ENCODE measurements at regions not wholly inside any gene's neighbourhood (a gene's known extent, or its start where the extent isn't known, plus 50 kb on each side); places are given as distances from the start of the nearest gene placed in this dataset.

DNA sequence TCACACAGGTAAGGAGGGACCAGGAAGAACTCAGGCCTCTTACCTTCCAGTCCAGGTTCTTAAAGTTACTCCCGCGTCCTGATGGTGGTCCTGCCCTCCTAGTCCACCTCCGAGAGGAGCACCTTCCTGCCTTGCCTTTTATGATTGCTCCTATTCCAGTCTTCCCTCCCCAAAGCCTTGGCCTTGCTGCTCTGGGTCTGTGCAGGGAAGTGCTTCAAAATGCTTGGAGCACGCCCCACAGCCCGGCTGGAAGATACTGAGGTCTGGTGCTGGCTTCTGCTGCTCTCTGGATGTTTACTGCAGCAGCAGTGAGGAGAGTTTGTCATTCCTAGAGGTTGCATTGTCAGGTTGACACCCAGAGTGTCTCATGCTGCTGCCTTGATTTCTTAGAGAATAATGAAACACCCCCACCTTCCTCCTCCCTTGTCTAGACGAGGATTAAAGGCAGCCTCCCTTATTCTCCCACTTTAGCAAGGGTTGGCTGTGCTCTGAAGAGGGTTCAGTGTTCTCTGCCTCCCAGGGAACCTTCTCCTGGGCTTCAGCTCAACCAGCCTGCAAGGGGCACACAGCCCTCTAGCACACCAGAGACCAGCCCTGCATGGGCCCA is 142.2 kb upstream of the CACNA1E start:
- no peak for DNase-seq

DNA sequence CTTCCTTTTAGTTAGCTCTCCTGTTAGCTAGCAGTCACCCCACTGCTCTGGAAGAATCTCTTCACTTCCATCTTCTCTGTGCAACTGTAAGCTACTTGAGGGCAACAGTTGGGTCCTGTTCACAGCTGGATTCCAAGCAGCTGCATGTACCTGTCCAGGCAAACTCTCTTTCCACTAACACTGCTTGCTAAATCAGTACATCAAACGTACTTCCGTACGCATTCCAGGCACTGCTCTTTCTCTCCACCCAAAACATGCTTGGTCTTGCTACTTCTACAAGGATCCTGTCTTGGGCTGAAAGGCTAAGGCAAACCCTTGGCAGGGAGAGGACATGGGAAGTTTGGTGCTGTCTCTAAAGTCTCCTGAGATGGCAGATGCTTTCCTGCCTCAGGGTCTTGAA is 139.2 kb upstream of the CACNA1E start:
- no peak for DNase-seq

DNA sequence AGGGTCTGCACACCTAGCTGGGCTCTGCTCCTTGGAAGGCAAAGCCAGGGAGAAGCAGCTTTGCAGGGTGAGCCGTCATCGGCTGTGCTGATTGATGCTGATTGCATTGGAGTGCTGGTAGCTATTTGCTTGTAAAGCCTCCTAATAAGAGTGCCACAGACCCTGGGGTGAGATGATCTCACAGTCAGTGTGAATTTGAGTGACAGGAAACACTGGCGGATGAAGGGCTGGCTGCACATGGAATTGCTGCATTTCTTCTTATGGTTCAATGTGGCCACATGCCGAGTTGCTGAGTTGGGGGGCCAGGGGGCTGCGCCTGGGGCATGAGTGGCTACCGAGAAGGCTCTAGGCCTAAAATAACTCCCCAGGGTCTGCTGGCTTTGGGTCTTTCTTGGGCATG is 138.2 kb upstream of the CACNA1E start:
- no peak for DNase-seq

DNA sequence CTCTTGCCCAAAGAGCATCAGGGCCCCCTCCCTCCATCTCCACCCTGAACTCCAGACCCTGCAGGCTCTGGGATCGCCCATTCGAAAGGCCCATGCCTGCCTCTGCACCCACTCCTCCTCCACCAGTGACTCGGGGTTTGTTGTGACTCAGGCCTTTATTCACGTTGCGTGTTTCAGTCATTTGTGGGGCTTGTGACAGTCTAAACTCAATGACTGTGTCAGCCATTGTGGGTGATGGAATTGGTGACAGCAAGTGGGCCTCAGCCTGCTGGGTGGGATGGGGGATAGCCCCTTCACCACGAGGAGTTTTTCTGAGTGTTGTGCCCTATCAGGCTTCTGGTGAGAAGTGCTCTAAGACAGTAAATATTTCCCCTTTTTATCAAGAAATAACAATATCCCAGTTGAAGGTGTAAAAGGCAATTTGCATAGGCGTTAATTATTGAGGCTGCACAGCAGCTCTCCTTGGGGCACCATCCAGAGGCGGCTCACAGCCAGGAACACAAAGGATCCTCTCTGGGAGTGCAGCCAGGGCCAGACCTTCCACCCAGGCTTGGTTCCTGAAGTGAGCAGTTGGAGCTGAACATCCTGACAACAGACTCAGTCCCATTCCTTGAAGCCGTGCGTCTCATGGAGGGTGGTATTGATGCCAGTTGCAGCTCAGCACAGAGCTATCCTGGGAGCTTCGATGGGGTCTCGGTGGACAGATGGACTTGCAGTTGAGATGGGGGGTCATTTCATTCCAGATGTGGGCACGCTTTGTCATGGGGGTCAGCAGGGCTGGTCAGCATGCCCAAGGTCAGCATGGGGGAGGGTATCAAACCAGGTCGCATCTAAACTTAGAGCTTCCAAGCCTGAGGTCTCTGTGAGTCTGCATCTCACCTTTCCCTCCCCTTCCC is 135.6 kb upstream of the CACNA1E start:
- no peak for DNase-seq

GRCh38 chr1:181349512-181349911 is 133.8 kb upstream of the CACNA1E start:
- DNase-seq = no peak

DNA sequence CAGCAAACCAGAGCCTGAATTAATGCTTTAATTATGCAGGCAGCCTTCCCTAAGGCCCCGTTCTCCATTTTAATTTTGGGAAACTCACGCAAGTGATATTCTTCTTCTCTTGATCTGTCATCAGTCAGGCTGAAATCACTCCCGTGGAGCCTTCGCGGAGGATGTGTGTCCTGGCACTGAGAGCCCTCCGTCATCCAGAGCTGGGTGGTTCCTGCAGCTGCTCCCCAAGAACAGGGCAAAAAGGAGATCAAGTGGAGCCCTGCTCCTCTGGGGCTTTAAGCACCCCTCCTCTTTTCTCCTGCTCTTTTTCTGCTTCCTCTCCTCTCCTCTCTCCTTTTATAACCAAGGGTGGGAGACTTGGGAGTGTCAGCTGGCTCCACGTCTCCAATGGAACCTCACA is 133.2 kb upstream of the CACNA1E start:
- DNase-seq = no peak

GRCh38 chr1:181351740-181352139 is 131.6 kb upstream of the CACNA1E start:
- no peak for DNase-seq

DNA sequence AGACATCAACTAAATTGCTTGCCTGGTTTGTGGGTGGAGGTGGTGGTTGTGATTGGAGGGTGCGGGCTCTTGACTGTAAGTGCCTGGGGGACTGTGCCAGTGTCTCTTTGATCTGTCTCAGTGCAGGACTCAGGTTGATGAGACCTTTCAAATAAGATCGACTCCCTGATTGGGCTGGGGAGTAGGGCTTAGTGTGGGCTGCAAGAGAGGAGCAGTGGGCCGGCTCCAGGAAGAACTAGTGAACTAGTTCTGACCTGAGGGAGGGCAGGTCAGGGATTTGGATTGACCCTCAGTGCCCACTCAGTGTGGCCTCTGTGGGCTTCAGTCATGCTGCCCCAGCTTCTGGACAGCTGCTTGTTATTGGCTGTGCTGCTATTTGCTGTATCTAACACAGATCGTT is 130.6 kb upstream of the CACNA1E start:
- no peak for DNase-seq

- no peak for DNase-seq
Measured at GRCh38 chr1:181353526-181353925, 129.8 kb upstream of the CACNA1E start.

GRCh38 chr1:181354865-181355264 is 128.5 kb upstream of the CACNA1E start:
- no peak for DNase-seq

DNA sequence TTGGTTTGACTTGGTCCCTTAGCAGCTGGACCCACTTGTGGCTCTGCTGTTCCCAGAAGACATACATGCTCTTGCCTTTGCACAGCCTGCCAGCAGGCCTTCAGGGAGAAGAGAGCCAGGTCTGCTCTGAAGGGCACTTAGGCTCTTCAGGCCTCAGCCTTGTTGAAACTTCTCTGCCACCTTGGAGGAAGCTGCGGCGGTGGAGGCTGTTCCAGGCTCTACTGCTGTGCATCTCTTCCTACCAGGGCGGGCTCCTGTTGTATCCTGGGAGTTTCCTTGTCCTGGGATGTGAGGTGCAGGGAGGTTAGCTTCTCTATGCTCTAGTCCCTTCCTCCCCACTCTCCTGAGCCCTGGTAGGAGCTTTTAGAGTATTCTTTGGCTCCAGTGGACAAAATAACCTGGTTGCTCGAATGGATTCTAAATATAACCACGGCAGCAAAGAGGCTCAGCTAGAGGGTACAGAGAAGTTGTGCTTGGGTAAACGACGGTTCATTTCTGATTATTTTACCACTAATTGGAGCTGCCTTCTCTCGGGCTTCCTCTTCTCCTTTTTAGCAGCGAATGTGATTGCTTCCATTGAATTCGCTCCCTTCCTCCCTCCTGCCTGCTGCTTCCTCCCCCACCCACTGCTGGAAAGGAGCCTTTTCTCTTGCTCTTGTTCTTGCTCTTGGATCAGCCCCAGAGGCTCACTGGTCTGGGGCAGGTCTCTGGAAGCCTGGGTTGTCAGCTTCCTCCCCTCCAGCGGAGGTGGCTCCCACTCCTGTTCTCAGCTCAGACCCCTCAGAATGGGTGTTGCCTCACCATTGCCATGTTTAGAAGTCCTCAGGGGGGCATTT is 126.6 kb upstream of the CACNA1E start:
- DNase-seq = no peak

GRCh38 chr1:181359012-181359411 is 124.3 kb upstream of the CACNA1E start:
- DNase-seq = no peak

DNA sequence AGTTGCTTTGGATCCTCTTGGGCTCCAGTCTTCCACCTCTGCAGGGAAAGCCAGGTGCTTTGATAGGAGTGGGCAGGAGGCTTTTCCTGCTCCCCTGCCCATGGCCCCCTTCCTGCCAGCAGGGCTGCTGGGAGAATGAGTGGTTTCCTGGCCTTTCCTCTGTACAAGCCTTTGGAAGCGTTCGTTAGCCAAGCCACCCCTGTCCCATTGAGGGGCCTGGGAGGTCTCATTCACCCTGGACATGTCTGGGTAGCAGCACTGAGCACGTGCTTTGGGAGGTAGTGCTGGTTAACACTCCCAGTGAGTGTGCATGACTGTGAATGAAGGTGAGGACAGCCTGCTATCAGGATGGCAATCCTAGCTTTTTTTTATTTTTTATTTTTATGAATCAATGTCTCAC is 118.5 kb upstream of the CACNA1E start:
- DNase-seq = no peak

- no peak for DNase-seq
Measured at GRCh38 chr1:181366910-181367309, 116.4 kb upstream of the CACNA1E start.

- DNase-seq = no peak
Measured at GRCh38 chr1:181369416-181369815, 113.9 kb upstream of the CACNA1E start.

- no peak for DNase-seq
Measured at GRCh38 chr1:181383695-181384094, 99.6 kb upstream of the CACNA1E start.

DNA sequence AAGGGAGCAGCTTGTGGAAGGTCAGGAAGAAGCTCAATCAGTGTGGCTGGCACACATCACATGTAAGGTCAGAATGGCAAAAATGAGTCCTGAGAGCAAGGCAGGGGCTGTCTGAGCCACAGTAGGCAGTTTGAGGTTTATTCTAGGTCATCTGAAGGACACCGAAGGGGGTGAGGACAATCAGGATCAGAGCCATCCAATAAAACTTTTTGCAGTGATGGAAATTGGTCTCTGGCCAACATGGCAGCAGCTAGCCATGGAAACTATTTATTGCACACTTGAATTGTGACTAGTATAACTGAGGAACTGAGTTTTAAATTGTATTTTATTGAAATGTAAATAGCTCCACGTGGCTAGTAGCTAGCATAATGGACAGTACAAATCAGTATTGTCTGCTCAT is 97.0 kb upstream of the CACNA1E start:
- no peak for DNase-seq

DNA sequence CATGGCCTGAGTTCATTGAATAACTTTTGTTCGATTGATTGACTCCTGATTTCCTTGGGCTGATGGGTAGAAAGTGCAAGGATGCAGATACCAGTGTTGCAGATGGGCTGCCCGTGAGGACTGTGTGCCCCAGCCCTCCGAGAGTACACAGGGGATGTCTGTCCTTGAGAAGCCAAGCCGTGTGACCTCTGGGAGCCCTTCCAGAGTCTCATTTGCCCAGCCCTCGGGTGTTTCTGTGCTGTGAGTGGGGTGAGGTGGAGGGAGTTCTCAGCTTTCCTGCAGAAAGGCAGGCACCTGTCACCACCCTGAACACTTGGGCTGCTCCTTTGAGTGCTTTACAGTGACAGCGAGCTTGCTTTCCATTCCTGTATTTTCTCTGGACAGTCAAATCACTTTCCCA is 96.4 kb upstream of the CACNA1E start:
- DNase-seq = no peak

DNA sequence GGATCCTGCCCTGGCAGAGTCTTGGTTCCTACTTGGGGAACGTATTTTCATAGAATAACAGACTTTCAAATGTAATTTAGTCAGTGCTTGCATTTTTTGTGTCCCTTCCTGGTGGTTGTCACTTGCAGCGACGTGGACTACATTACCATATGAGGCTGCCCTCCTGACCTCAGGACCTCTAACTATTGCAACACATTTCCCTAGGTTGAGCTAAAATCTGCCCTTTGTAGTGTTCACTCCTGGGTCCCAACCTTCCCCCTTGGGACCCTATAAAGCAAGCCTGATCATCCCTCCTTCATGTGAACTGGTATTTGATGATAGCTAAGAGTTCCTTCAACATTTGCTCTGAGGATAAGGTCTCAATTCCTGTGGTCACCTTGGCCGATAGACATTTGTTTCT is 95.6 kb upstream of the CACNA1E start:
- DNase-seq = no peak

DNA sequence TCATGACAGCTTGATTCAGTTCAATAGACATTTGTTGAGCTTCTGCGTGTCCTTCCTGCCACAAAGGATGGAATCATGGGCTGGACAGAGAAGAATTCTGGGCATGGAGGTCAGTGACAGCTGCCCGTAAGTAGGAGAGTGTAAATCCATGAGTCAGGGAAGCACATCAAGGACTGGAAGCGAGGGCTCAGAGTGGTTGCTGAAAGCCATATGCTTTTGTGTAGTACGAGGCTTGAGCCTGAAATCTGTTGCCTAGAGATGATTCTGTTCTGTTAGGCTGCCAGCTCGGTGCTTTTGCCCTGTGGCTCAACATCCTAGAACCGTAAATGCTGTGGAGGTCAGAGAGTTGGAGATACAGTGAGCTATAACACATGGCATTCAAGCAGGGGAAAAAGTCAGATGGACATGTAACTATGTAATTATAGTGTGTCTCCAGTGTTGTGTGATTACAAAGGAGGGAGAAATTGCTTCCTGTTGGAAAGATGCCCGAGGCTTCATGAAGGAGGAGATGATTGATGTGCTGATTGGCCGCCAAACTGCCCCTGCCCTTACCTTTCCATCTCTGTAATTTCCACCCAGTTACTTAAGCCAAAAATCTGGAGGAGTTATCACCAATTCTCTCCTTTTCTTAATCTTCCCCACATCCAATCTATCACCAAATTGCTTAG is 92.8 kb upstream of the CACNA1E start:
- no peak for DNase-seq

DNA sequence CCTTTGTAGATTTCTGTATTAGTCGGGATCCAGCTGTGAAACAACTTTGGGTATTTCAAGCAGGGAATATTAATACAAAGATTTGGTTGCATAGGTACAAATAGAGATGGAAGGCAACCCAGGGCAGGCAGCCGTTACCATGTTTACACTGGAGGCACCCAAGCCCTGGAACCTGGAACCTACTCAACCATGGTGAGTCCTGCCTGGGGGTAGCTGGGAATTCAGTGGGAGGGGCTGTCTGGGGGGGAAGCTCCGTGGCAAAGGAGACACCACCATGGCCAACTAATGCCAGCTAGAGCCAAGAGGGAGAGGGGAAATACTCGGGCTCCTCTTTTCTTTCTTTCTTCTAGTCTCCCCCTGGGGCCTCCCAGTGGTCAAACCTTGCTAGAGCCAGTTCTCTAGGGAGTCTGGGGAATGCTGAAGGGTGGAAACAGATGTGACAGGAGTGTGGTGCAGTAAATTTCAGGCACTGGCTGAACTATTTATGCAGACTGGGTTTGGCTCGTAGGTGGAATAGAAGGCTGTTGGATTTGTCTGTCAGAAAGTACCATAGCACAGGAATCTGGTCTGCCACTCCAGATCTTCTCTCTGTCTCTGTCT is 91.9 kb upstream of the CACNA1E start:
- DNase-seq = no peak

DNA sequence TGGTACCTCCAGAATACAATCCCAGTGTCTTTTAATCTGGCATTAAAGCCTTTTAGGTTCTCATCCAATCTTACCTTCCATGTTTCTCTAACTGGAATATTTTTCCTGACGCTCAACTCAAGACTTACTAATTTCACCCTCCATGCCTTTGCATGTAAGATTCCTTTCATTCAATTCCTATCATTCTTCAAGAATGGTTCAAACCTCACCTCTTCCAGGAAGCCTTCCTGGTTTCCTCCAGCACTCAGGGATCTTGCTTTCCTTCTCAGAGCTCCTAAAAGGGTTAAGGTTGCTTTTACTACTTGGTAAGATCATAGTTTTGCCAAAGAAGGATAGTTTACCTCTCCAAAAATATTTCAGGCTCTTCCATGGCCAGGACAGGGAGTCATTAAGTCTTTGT is 91.2 kb upstream of the CACNA1E start:
- no peak for DNase-seq
